HUDEP-2 (cell line): ENCODE measurements at regions not wholly inside any gene's neighbourhood (a gene's known extent, or its start where the extent isn't known, plus 50 kb on each side); places are given as distances from the start of the nearest gene placed in this dataset.
"Not testable (repeated sequence)": the region's sequence is repeated elsewhere in the genome, so short reads cannot be mapped to it uniquely, and the experiment has no call there.

Experiments
- DNase-seq, 76 experiments: peaks; one replicate each; lab custom pipeline; 2025; ENCODE audit not compliant: unreplicated experiment in 76 of 76; lab: John Stamatoyannopoulos, UW

DNA sequence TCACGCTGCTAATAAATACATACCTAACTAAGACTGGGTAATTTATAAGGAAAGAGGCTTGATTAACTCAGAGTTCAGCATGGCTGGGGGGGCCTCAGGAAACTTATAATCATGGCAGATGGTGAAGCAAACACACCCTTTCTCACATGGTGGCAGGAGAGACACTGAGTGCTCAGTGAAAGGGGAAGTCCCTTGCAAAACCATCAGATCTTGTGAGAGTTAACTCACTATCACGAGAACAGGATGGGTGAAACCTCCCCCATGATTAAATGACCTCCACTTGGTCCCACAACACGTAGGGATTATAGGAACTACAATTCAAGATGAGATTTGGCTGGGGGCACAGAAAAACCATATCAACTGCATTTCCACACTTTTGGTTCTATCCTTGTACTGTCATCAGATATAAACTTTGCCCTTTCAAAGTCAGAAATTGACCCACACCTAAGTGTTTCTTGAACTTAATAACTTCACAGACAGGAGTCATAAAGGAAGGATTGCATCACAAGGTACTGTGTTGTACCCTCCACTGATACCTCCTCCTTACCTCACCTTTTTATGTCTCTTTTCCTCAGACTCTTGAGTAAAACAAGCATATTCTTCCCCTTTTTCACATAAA lies 319.1 kb upstream of the PIK3R1 start:
- no peak for DNase-seq

DNA sequence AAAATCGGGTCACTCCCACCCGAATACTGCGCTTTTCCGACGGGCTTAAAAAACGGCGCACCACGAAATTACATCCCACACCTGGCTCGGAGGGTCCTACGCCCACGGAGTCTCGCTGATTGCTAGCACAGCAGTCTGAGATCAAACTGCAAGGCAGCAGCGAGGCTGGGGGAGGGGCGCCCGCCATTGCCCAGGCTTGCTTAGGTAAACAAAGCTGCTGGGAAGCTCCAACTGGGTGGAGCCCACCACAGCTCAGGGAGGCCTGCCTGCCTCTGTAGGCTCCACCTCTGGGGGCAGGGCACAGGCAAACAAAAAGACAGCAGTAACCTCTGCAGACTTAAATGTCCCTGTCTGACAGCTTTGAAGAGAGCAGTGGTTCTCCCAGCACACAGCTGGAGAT lies 325.7 kb upstream of the PIK3R1 start:
- not testable (repeated sequence) for DNase-seq

- DNase-seq: no peak
Observed at GRCh38 chr5:67887748-67888161, 327.8 kb upstream of the PIK3R1 start.

- DNase-seq: no peak
Observed at GRCh38 chr5:67886761-67887160, 328.8 kb upstream of the PIK3R1 start.

DNA sequence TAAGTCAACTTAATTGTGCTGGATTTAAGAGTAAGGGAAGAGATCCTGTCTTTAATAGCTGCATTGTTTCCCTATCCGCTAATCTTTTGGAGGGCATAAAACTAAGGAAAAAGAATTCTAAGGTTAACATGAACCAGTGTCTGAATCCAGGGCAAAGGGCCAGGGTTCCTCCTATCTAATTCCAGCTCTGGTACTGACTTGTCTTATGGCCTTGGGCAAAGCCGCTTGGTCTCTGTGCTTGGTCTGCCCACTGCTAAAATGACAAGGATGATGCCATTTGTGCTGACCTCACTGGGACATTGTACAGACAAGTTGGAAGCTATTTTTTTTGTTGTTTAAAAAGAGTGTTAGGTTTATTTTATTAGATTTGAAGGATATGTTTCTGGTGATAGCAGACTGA lies 334.7 kb upstream of the PIK3R1 start:
- DNase-seq: no peak

DNA sequence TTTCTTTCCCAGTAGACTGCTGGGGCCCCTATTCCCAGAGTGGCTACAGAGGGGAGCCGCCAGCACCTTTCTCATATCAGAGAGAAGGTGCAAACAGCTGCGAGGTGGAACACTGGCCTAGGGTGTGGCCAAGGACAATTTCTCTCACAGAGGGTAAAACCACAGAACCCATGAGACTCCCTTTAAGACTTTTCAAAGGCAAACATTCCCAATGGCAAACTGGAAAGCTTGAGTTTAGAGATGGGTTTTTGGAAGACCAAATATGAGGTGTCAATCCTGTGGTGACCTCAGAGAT lies 335.1 kb upstream of the PIK3R1 start:
- DNase-seq: no peak

GRCh38 chr5:67879620-67880510 lies 335.7 kb upstream of the PIK3R1 start:
- DNase-seq: no peak

DNA sequence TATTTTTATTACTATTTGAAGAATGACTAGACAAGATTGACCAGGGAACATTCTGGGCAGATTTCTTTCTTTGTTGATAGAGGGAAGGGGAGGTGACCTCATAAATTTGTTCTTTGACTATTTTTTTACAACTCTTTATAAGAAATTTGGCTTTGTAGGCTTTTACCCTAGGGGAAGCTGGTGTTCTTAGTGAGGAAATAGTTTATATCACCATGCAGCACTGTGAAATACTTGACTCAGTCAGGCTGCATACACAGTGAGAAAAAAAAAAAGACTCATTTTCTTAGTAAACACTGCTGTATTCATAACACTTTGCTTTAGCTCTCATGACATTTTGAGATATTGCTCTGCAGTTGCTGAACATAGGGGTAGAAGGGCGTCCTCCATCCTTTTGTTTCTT lies 336.6 kb upstream of the PIK3R1 start:
- no peak for DNase-seq

DNA sequence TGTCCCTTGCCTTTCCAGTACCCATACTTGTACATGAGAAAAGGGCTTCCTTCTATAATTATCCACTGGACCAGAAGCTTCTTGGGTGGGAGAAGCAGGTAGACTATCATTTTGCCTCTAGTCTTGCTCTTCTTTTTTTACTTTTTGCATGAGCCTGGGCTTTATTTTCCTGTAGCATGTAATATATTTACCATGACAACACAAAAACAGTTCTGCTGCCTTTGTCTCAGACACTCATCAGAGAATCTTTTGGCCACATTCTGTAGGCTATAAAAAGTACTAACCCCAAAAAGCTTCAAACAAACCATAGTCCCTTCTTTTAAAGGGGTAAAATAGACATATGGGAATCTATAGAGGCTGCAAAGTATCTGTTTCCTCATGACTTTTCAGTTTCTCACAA lies 339.2 kb upstream of the PIK3R1 start:
- DNase-seq: no peak

- no peak for DNase-seq
Observed at GRCh38 chr5:67875601-67876000, 340.0 kb upstream of the PIK3R1 start.

DNA sequence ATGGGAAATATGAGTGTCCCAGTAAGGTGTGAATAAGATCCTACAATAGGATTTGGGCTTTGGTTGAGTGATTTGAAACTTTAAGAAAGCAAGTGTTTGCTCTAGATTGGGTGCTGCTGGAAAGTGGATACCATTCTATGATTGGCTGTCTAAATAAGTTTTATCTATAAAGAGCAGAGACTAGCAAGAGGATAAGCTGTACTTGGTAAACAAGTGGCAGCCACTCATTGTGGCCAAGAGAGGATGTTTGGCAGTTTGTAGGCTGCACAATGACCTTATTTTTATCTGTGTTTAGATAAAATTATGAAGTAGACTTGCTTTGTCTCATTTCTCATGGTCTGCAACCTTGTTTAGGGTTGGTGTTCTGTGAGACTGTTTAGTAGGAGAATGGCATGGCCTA lies 341.6 kb upstream of the PIK3R1 start:
- no peak for DNase-seq

- DNase-seq: no peak
Observed at GRCh38 chr5:67870662-67871061, 344.9 kb upstream of the PIK3R1 start.

DNA sequence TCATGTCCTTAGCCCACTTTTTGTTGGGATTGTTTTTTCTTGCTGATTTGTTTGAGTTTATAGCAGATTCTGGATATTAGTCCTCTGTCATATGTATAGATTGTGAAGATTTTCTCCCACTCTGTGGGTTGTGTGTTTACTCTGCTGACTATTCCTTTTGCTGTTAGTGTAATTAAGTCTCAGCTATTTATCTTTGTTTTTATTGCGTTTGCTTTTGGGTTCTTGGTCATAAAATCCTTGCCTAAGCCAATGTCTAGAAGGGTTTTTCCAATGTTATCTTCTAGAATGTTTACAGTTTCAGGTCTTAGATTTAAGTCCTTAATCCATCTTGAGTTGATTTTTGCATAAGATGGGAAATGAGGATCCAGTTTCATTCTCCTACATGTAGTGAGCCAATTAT lies 351.2 kb upstream of the PIK3R1 start:
- DNase-seq: not testable (repeated sequence)

DNA sequence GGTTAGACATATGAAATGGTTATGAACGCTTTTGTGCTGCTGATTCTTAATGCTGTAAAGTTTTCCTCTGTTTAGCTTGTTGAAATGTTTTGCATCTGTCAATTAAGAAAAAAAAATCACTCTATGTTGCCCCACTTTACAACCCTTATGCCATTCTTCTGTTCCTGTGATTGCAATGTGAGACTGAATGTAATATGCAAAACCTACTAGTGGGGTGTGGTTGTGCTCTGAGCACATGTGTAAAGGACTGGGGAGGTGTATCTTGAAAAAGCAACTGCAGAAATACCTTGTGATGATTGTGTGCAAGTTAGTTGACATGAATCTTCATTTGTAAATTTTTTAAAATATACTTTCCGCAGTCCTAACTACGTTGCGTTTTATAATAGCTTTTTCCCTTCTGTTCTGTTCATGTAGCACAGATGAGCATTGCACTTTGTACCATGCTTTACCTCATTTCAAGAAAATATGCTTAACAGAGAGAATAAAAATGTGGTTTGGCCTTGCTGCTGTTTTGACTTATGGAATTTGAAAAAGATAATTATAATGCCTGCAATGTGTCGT lies 357.0 kb upstream of the PIK3R1 start:
- DNase-seq: no peak

- DNase-seq: no peak
Observed at GRCh38 chr5:67857502-67857901, 358.1 kb upstream of the PIK3R1 start.

GRCh38 chr5:67855523-67855922 lies 360.0 kb upstream of the PIK3R1 start:
- no peak for DNase-seq

DNA sequence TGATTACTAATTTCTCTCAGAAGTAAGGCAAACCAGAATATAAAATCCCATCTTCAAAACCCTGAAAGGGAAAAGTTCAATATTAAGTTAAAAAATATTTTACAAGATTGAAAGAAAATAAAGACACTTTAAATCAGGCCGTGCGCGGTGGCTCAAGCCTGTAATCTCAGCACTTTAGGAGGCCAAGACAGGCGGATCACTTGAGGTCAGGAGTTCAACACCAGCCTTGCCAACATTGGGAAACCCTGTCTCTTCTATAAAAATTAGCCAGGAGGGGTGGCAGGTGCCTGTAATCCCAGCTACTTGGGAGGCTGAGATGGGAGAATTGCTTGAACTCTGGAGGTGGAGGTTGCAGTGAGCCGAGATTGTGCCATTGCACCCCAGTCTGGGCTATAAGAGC lies 364.6 kb upstream of the PIK3R1 start:
- not testable (repeated sequence) for DNase-seq

- DNase-seq: no peak
Observed at GRCh38 chr5:67844924-67845323, 370.6 kb upstream of the PIK3R1 start.

GRCh38 chr5:67842806-67843205 lies 372.8 kb upstream of the PIK3R1 start:
- no peak for DNase-seq

- not testable (repeated sequence) for DNase-seq
Observed at GRCh38 chr5:67837225-67837624, 378.3 kb upstream of the PIK3R1 start.

- DNase-seq: not testable (repeated sequence)
Observed at GRCh38 chr5:67836496-67836895, 379.1 kb upstream of the PIK3R1 start.

- no peak for DNase-seq
Observed at GRCh38 chr5:67831048-67831447, 384.5 kb upstream of the PIK3R1 start.
